22Rv1 (cell line): ENCODE measurements at regions not wholly inside any gene's neighbourhood (a gene's known extent, or its start where the extent isn't known, plus 50 kb on each side); places are given as distances from the start of the nearest gene placed in this dataset.

ENCODE experiments used
- H3K27ac ChIP-seq: fragments of 450-650 bp; 2 replicates; pipeline ENCODE4 v1.5.1; 2017
- CTCF ChIP-seq: fragments of 450-650 bp; IDR thresholded peaks from 2 replicates; pipeline ENCODE4 v1.5.1; 2017; ENCODE audit warnings: mild to moderate bottlenecking
- ZFX ChIP-seq: fragments of 450-650 bp; IDR thresholded peaks from 2 replicates; pipeline ENCODE4 v1.6.1; 2017; ENCODE audit warnings: antibody characterized with exemption, borderline replicate concordance

- TF ChIP-seq CTCF = no peak
- no peak for TF ChIP-seq ZFX
- H3K27ac ChIP-seq = no peak overlapping the region
These were observed 173.8 kb downstream of the RBFOX3 start for GRCh38 chr17:79437081-79437480.

GRCh38 chr17:79435962-79436361 is 174.9 kb downstream of the RBFOX3 start:
- TF ChIP-seq ZFX (no peak), CTCF (no peak)

GRCh38 chr17:79435296-79435695 is 175.6 kb downstream of the RBFOX3 start:
- no peak overlapping the region for H3K27ac ChIP-seq
- TF ChIP-seq ZFX = no peak
- TF ChIP-seq CTCF = no peak

More at GRCh38 chr17:79435962-79436361, 174.9 kb downstream of the RBFOX3 start:
- no peak overlapping the region for H3K27ac ChIP-seq

GRCh38 chr17:79434215-79434614 is 176.6 kb downstream of the RBFOX3 start:
- H3K27ac ChIP-seq = no peak overlapping the region
- TF ChIP-seq ZFX (no peak), CTCF (no peak)

GRCh38 chr17:79433379-79433778 is 177.5 kb downstream of the RBFOX3 start:
- H3K27ac ChIP-seq = no peak overlapping the region
- TF ChIP-seq ZFX (no peak), CTCF (no peak)

GRCh38 chr17:79431175-79431574 is 179.7 kb downstream of the RBFOX3 start:
- TF ChIP-seq CTCF (no peak), ZFX (no peak)
- no peak overlapping the region for H3K27ac ChIP-seq

- TF ChIP-seq CTCF = no peak
- TF ChIP-seq ZFX = no peak
- no peak overlapping the region for H3K27ac ChIP-seq
These were observed 180.9 kb downstream of the RBFOX3 start for GRCh38 chr17:79429864-79430494.
